GM12872 (cell line): ENCODE measurements at regions not wholly inside any gene's neighbourhood (a gene's known extent, or its start where the extent isn't known, plus 50 kb on each side); places are given as distances from the start of the nearest gene placed in this dataset.

Experiments used
- CTCF ChIP-seq: IDR thresholded peaks from 3 replicates; pipeline ENCODE4 v1.5.1; 2011; ENCODE audit warnings: low read depth, mild to moderate bottlenecking, low read length, moderate library complexity; ENCODE audit not compliant: insufficient read depth

DNA sequence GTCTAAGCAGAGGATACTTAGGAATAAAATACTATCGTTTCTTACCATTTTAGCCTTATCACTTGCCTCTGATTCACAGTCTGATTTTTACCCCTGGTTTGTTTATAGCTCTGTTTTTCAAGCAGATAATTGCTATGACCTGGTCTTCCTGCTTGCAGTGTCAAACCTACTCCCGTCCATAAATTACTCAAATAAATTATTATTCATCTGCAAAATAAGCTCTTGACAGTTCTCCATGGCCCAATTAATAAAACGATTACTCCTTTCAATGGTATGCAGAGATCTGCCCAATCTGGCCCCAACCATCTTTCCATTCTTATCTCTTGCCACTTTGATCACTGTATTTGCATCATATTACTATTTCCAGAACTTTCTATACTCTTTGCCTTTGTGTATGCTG lies 354.0 kb downstream of the CCDC85A start:
- no peak for TF ChIP-seq CTCF

DNA sequence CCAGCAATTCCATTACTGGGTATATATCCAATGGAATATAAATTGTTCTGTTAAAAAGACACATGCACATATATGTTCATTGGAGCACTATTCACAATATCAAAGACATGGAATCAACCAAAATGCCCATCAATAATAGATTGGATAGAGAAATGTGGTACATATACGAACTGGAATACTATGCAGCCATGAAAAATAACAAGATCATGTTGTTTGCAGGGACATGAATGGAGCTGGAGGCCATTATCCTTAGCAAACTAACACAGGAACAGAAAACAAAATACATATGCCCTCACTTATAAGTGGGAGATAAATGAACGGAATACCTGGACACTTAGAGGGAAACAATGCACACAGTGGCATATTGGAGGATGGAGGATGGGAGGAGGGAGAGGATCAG lies 355.8 kb downstream of the CCDC85A start:
- no peak for TF ChIP-seq CTCF

DNA sequence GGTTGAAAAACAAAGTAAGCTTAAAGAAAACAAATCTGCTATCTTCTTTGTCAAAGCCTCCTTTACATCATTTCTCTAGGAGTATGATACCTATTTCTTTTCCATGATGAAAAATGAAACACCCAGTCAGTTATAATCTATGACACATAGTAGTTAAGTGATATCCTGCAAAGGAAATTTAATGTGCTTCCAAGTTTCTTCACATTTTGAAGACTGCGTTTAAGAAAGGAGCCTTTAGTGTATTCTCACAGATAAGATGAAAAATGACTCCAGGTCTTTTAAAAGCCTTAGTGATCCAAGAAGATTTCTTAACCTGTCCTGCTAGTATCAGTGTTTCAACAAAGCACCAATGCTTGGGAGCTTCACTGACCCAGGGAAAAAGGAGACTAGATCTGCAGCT lies 356.7 kb downstream of the CCDC85A start:
- TF ChIP-seq CTCF: no peak

- TF ChIP-seq CTCF: no peak
Measured at GRCh38 chr2:56540916-56541315, 357.1 kb downstream of the CCDC85A start.

- no peak for TF ChIP-seq CTCF
Measured at GRCh38 chr2:56542213-56542612, 358.4 kb downstream of the CCDC85A start.

DNA sequence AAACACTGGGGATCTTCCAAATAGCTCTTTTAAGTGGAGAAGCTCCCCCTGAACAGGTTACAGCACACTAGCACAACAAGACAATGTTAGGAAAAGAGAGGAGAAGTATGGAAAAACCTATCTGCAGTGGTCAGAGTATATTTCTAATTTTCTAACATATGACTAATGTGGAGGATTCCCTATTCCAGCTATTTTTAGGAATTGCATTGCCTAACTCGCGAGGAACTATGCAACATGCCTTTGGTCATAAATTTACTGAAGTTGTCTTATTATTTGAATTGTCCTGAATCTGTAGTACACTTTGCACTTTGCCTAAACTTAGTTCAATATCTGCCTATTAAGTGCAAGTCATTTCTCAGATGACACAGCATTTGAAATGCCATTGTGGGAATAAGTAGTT lies 381.4 kb downstream of the CCDC85A start:
- TF ChIP-seq CTCF: no peak

GRCh38 chr2:56571074-56571473 lies 387.3 kb downstream of the CCDC85A start:
- no peak for TF ChIP-seq CTCF

- no peak for TF ChIP-seq CTCF
Measured at GRCh38 chr2:56576001-56576400, 392.2 kb downstream of the CCDC85A start.
